Activated gamma-delta T cell (primary cell): ENCODE measurements at regions not wholly inside any gene's neighbourhood (a gene's known extent, or its start where the extent isn't known, plus 50 kb on each side); places are given as distances from the start of the nearest gene placed in this dataset.

Experiments used
- DNase-seq: peaks from one replicate; lab custom pipeline; 2025; lab: John Stamatoyannopoulos, UW

- no peak for DNase-seq
Measured at GRCh38 chr13:107035778-107036177, 467.8 kb upstream of the ARGLU1 start.

- no peak for DNase-seq
Measured at GRCh38 chr13:107035186-107035585, 467.2 kb upstream of the ARGLU1 start.

- DNase-seq = no peak
Measured at GRCh38 chr13:107034236-107034872, 466.4 kb upstream of the ARGLU1 start.

- DNase-seq = no peak
Measured at GRCh38 chr13:107031716-107032115, 463.8 kb upstream of the ARGLU1 start.

GRCh38 chr13:107028751-107029150 lies 460.8 kb upstream of the ARGLU1 start:
- DNase-seq = no peak

- no peak for DNase-seq
Measured at GRCh38 chr13:107025991-107026390, 458.1 kb upstream of the ARGLU1 start.

- no peak for DNase-seq
Measured at GRCh38 chr13:107023335-107023734, 455.4 kb upstream of the ARGLU1 start.

- no peak for DNase-seq
Measured at GRCh38 chr13:107020393-107020792, 452.5 kb upstream of the ARGLU1 start.

- no peak for DNase-seq
Measured at GRCh38 chr13:107018285-107018684, 450.3 kb upstream of the ARGLU1 start.

- DNase-seq = no peak
Measured at GRCh38 chr13:107006661-107007060, 438.7 kb upstream of the ARGLU1 start.

GRCh38 chr13:107005577-107005976 lies 437.6 kb upstream of the ARGLU1 start:
- no peak for DNase-seq

GRCh38 chr13:107003911-107004310 lies 436.0 kb upstream of the ARGLU1 start:
- no peak for DNase-seq

- no peak for DNase-seq
Measured at GRCh38 chr13:106998664-106999063, 430.7 kb upstream of the ARGLU1 start.

GRCh38 chr13:106997696-106998095 lies 429.8 kb upstream of the ARGLU1 start:
- DNase-seq = no peak

GRCh38 chr13:106996867-106997618 lies 429.1 kb upstream of the ARGLU1 start:
- DNase-seq = no peak

GRCh38 chr13:106990594-106990993 lies 422.7 kb upstream of the ARGLU1 start:
- DNase-seq = no peak

- no peak for DNase-seq
Measured at GRCh38 chr13:106989876-106990275, 421.9 kb upstream of the ARGLU1 start.

GRCh38 chr13:106987427-106987785 lies 419.5 kb upstream of the ARGLU1 start:
- DNase-seq = peak; percentile 1

- no peak for DNase-seq
Measured at GRCh38 chr13:106986687-106987426, 418.9 kb upstream of the ARGLU1 start.

- no peak for DNase-seq
Measured at GRCh38 chr13:106986033-106986484, 418.1 kb upstream of the ARGLU1 start.

GRCh38 chr13:106985481-106985880 lies 417.5 kb upstream of the ARGLU1 start:
- DNase-seq = no peak

- DNase-seq = no peak
Measured at GRCh38 chr13:106981051-106981450, 413.1 kb upstream of the ARGLU1 start.

- DNase-seq = no peak
Measured at GRCh38 chr13:106967391-106967790, 399.5 kb upstream of the ARGLU1 start.
